ENCODE measurements at regions not wholly inside any gene's neighbourhood (a gene's known extent, or its start where the extent isn't known, plus 50 kb on each side); places are given as distances from the start of the nearest gene placed in this dataset.
"Not testable (repeated sequence)": the region's sequence is repeated elsewhere in the genome, so short reads cannot be mapped to it uniquely, and the experiment has no call there.

DNA sequence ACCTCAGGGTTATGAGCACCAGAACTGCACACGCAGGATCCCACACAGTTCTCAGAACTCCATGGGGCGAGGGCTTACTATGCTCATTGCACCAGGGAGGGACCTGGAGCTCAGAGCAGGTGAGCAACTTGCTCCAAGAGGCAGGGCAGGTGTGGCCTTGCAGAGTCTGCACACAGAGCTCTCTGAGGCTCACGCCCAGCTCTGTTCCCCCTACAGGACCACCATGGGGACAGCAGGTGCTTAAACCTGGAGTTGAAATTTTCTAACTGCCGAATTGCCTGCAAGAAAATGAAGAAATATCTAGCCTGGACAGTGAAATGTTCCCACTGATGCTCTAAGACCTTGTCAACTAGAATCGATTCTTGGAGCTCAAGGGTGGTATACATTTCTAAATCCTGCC lies 49.9 kb upstream of the MSMB start:
- not testable (repeated sequence) for DNase-seq (ENCODE audit: low read depth in 3 of 3)

- no peak for DNase-seq (ENCODE audit: low read depth in 3 of 3)
Measured at GRCh38 chr10:46096446-46096845, 50.4 kb upstream of the MSMB start.

DNA sequence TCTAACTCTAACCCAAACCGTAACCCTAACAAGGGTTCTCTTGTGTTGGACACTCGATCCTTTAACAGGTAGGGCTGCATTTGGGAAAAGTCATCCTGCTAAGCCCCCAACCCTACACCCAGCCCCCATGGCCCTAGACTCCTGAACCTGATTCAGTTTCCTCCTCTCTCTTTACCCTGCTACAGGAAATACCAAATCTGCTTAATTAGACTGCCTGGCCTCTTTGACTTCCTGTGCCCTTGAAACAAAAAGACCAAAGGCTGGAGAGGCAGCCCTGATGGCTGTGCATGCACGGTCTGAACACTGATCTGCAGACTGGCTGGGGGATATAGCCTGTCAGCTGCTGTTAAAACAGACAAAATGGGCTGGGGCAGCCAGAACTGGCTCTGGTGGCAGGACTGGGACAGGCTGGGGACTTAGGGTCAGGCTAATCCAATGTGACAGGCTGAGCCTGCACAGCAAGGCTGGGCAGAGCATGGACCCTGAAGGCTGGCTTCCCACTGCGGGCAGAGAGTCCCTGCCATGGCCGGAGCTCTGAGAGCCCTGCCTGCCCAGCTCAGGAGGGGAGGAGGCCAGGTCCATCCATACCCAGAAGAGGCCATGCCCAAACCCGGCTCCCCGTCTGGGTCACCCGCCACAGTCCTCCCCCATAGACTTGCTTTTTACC lies 51.0 kb upstream of the MSMB start:
- DNase-seq (ENCODE audit: low read depth in 3 of 3): no peak

- DNase-seq (ENCODE audit: low read depth in 3 of 3): no peak
Measured at GRCh38 chr10:46097576-46098317, 51.7 kb upstream of the MSMB start.

DNA sequence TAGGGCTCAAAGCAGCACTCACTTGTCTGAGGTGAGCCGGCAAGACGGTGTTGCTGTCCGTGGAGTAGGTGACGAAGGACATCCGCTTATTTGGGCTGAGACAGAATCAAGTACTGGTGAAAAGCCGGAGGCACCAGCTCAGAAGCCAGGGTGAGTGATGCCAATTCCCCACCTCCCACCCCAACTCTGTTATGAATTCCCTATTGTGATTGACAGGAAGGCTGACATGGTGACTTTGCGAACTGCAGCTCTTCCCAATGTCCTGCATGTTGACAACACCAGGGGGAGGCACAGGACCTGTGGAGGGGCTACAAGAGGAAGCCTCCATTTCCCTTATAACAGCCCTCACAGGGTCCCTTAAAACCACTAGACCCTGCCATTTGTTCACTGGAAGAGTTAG lies 52.3 kb upstream of the MSMB start:
- no peak for DNase-seq (ENCODE audit: low read depth in 3 of 3)

- DNase-seq (ENCODE audit: low read depth in 3 of 3): not testable (repeated sequence)
Measured at GRCh38 chr10:46098925-46099324, 52.9 kb upstream of the MSMB start.

DNA sequence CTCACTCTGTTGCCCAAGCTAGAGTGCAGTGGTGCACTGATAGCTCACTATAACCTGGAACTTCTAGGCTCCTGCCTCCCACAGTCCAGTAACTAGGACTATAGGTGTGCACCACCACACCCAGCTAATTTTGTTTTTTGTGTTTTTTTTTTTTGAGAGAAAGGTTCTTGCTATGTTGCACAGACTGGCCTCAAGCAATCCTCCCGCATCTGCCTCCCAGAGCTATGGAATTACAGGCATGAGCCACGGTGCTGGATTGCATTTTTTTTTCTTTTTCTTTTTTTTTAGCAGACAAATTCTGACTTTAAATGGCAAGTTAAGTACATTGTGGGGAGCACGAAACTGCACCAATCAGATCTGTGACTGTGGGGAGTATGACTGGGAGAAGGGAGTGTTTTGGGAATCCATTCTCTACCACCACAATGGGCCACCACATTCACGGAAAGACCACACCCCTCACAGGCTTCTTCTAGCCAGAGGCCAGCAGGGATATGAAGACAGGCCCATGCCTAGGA lies 58.1 kb upstream of the MSMB start:
- no peak for DNase-seq (ENCODE audit: low read depth in 3 of 3)

DNA sequence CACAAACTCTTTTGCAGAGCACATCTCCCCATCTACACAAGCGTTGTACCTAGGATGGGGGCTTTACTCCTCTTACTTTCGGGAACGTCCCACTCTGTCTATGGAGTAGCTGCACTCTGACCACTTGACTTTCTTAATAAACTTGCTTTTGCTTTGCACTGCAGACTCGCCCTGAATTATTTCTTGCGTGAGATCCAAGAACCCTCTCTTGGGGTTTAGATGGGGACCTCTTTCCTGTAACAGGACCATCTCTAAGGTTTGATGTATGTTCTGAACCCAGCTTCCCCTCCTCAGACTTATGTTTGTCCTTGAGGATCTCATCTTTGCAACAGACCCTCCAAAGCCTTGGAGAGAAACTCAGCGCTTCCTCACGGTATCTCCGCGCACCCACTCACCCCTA lies 59.3 kb upstream of the MSMB start:
- DNase-seq (ENCODE audit: low read depth in 3 of 3): not testable (repeated sequence)

GRCh38 chr10:46105856-46106409 lies 59.9 kb upstream of the MSMB start:
- peak in 1 of 3 donors; percentile 17 for DNase-seq (ENCODE audit: low read depth in 3 of 3)

- DNase-seq (ENCODE audit: low read depth in 3 of 3): peak in 2 of 3 donors; percentile 33 to 41
Measured at GRCh38 chr10:46106410-46107255, 60.6 kb upstream of the MSMB start.

DNA sequence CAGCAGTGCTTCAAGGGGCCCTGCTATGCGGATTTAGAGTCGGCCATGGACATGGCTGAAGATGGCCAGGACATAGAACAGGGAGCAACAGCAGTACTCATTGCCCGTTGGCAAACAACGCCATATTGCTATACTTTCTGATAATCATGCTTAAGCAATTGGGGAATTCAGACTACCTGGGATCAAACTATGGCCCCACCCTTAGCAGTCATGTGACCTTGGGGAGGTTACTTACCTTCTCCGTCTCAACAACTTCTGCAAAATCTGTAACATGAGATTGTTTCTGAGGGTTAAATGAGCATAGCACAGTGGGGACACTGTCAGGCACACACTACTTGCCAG lies 62.1 kb upstream of the MSMB start:
- not testable (repeated sequence) for DNase-seq (ENCODE audit: low read depth in 3 of 3)

- not testable (repeated sequence) for DNase-seq (ENCODE audit: low read depth in 3 of 3)
Measured at GRCh38 chr10:46154271-46154670, 108.2 kb upstream of the MSMB start.

DNA sequence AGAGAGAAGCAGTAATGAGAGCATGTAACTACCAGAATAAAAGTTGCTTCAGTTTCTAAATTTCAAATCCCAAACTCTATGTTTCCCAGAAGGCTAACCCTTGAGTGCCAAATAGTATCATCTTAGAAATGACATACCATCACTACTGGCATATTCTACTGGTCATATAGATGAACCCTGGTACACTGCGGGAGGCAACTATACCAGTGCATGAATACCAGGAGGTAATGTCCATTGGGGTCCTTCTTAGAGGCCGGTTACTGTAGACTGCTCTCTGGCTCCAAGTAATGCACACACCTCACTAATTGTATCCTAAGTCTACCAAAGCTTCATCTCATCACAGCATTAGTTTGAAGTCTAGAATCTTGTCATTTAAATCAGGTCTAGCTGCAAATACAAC lies 108.6 kb upstream of the MSMB start:
- not testable (repeated sequence) for DNase-seq (ENCODE audit: low read depth in 3 of 3)

GRCh38 chr10:46156866-46157265 lies 110.8 kb upstream of the MSMB start:
- not testable (repeated sequence) for DNase-seq (ENCODE audit: low read depth in 3 of 3)

GRCh38 chr10:46169736-46170135 lies 117.1 kb upstream of the ANTXRL start:
- DNase-seq (ENCODE audit: low read depth in 3 of 3): no peak

- DNase-seq (ENCODE audit: low read depth in 3 of 3): no peak
Measured at GRCh38 chr10:46170789-46171188, 116.0 kb upstream of the ANTXRL start.

DNA sequence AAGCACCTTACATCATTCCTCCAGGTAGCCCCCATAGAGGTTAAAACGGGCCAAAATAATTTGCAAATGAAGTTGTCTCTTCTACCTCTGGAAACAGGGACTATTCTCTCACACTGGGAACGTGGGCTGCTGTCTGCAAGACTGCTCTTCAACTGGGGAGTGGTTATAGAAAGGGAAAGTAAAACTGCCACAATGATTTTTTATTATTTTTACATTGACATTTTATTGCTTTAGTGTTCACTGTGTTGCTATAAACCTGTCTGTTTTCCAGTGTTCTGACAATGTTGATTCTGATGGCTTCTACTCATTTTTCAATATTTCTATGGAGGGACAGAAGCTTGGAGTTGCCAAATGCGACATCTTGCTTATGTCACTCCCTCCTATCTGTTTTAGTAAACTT lies 115.1 kb upstream of the ANTXRL start:
- no peak for DNase-seq (ENCODE audit: low read depth in 3 of 3)

GRCh38 chr10:46175296-46175695 lies 111.5 kb upstream of the ANTXRL start:
- no peak for DNase-seq (ENCODE audit: low read depth in 3 of 3)

- no peak for DNase-seq (ENCODE audit: low read depth in 3 of 3)
Measured at GRCh38 chr10:46175831-46176230, 111.0 kb upstream of the ANTXRL start.

GRCh38 chr10:46187431-46187830 lies 99.4 kb upstream of the ANTXRL start:
- not testable (repeated sequence) for DNase-seq (ENCODE audit: low read depth in 3 of 3)

- no peak for DNase-seq (ENCODE audit: low read depth in 3 of 3)
Measured at GRCh38 chr10:46197050-46197449, 89.7 kb upstream of the ANTXRL start.

DNA sequence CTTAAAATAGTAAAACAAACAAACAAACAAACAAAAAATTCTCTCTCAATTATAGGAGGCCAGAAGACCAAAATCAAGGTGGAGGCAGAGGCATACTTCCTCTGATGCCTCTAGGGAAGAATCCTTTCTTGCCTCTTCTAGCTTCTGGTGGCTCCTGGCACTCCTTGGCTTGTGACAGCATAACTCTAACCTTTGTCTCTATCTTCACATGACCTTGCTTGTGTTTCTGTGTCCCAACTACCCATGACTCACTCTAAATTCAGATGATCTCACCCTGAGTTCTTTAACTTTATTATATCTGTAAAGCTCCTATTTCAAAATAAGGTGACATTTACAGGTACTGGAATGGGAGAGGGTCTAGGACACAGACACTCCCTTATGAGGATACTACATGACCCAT lies 88.3 kb upstream of the ANTXRL start:
- DNase-seq (ENCODE audit: low read depth in 3 of 3): no peak

Data from stimulated activated CD4-positive, alpha-beta T cell treated with anti-CD3 and anti-CD28 coated beads, TNF-alpha, amount 100 ng/mL, for 48 hours (primary cell).